ENCODE measurements at regions not wholly inside any gene's neighbourhood (a gene's known extent, or its start where the extent isn't known, plus 50 kb on each side); places are given as distances from the start of the nearest gene placed in this dataset.

DNA sequence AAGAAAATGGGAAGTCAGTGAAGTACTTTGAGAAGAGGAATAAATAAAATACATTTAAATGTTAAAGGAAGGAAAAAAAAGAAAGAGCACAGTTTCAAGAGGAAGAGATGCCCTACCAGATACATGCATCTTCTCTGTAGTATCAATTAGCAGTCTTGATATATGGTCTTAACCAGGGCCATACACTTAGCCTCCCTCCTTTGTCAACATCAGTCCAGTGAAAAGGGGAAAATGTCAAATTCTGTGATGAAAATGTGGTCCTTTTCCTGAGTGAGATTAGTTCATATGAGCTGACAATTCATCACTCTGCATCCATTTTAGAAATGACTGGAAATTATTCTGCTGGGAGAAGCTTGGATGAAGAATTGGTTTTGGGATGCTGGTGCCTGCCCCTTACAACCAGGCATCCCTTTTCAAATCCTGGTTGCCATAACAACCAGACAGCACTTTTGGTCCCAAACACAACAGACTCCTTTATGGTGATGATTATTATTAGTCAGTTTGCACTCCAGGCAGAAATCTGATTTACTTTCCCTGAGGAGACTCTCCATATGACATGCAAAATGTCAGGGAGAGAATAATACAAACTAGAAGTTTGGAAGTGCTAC is 933.6 kb upstream of the CDH8 start:
- H3K4me3 ChIP-seq = no peak overlapping the region
- no peaks in the 10 kb centered on the region for H3K9me3 ChIP-seq
- H3K4me1 ChIP-seq = no peaks in the 10 kb centered on the region
- no peak for DNase-seq
- no peaks in the 10 kb centered on the region for H3K36me3 ChIP-seq
- intact Hi-C loops (cut with DNase I; ENCODE audit: low total_unique reads) = no loop called here
- no peak overlapping the region for H3K27ac ChIP-seq
- TF ChIP-seq POLR2A (IDR thresholded peaks at IDR 0.05) (no peak), CTCF (IDR thresholded peaks at IDR 0.05) (no peak)
- no peaks in the 10 kb centered on the region for H3K27me3 ChIP-seq

- intact Hi-C loops (cut with DNase I; ENCODE audit: low total_unique reads) = no loop called here
- Histone ChIP-seq H3K27ac (no peak overlapping the region), H3K4me3 (no peak overlapping the region), H3K27me3 (no peaks in the 10 kb centered on the region), H3K4me1 (no peaks in the 10 kb centered on the region), H3K36me3 (no peaks in the 10 kb centered on the region), H3K9me3 (no peaks in the 10 kb centered on the region)
- TF ChIP-seq POLR2A (IDR thresholded peaks at IDR 0.05) (no peak), CTCF (IDR thresholded peaks at IDR 0.05) (no peak)
- no peak for DNase-seq
Measured at GRCh38 chr16:62967611-62968010, 931.4 kb upstream of the CDH8 start.

DNA sequence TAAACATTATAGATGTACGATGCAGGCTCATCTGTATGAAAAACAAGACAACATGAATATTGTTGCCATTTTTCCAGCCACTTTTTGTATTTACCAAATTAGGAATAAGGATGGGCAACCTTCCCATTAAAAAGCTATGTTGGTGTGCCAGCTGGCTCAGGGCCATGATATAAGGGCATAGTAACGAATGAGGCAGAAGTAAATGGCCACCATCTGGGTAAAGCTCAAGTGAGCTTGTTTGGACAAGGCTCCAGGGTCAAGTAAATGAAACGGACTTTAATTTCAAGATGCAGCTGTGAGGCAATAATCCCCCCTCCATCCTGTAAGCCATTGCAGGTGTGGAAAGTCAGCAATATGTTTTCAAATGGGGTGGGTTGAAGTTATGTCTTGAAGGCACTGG is 930.9 kb upstream of the CDH8 start:
- Histone ChIP-seq H3K4me3 (no peak overlapping the region), H3K4me1 (no peaks in the 10 kb centered on the region), H3K9me3 (no peaks in the 10 kb centered on the region), H3K27ac (no peak overlapping the region), H3K36me3 (no peaks in the 10 kb centered on the region), H3K27me3 (no peaks in the 10 kb centered on the region)
- no peak for TF ChIP-seq CTCF (IDR thresholded peaks at IDR 0.05)
- no peak for TF ChIP-seq POLR2A (IDR thresholded peaks at IDR 0.05)
- intact Hi-C loops (cut with DNase I; ENCODE audit: low total_unique reads) = no loop called here
- DNase-seq = no peak

GRCh38 chr16:62966626-62967025 is 930.4 kb upstream of the CDH8 start:
- Histone ChIP-seq H3K27ac (no peak overlapping the region), H3K27me3 (no peaks in the 10 kb centered on the region), H3K4me1 (no peaks in the 10 kb centered on the region), H3K9me3 (no peaks in the 10 kb centered on the region), H3K36me3 (no peaks in the 10 kb centered on the region), H3K4me3 (no peak overlapping the region)
- no peak for TF ChIP-seq POLR2A (IDR thresholded peaks at IDR 0.05)
- no peak for TF ChIP-seq CTCF (IDR thresholded peaks at IDR 0.05)
- DNase-seq = no peak
- intact Hi-C loops (cut with DNase I; ENCODE audit: low total_unique reads) = no loop called here

DNA sequence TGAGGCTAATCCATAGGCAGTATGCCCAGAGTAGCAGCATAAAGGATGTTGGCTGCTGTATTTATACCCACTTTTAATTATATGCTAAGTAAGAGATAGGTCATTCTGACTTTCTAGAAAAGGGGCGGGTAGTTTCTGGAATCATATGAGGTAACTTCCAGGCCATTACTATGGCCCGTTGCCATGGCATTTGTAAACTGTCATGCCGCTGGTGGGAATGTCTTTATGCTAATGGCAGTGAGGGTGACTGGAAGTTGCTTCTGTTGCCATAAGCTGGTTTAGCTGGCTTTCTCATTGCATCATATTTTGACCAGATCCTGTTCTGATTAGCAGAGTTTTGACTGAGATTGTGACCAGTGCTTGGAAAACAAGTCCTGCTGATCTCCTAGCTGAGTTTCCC is 929.6 kb upstream of the CDH8 start:
- Histone ChIP-seq H3K27ac (no peak overlapping the region), H3K4me3 (no peak overlapping the region), H3K9me3 (no peaks in the 10 kb centered on the region), H3K27me3 (no peaks in the 10 kb centered on the region), H3K36me3 (no peaks in the 10 kb centered on the region), H3K4me1 (no peaks in the 10 kb centered on the region)
- no peak for DNase-seq
- TF ChIP-seq CTCF (IDR thresholded peaks at IDR 0.05) (no peak), POLR2A (IDR thresholded peaks at IDR 0.05) (no peak)
- intact Hi-C loops (cut with DNase I; ENCODE audit: low total_unique reads) = no loop called here

Measured in uterus (tissue), 3 donors.